ENCODE measurements at regions not wholly inside any gene's neighbourhood (a gene's known extent, or its start where the extent isn't known, plus 50 kb on each side); places are given as distances from the start of the nearest gene placed in this dataset.

DNA sequence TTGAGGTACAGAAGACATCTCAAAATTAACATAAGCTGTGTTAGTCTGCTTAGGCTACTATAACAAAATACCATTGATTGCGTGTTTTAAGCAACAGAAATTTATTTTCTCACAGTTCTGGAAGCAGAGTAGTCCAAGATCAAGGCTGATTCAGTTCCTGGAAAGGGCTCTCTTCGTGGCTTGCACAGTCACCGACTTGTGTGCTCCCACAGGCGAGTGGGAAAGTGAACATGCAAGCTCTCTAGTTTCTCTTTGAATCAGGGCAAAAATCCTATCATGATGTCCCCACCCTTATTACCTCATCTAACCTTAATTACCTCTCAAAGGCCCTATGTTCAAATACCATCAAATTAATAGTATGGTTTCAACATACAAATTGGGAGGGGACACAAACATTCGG lies 505.9 kb downstream of the ZIC1 start:
- DNase-seq (ENCODE audit: low spot score) = no peak
- TF ChIP-seq, protein P1, sequence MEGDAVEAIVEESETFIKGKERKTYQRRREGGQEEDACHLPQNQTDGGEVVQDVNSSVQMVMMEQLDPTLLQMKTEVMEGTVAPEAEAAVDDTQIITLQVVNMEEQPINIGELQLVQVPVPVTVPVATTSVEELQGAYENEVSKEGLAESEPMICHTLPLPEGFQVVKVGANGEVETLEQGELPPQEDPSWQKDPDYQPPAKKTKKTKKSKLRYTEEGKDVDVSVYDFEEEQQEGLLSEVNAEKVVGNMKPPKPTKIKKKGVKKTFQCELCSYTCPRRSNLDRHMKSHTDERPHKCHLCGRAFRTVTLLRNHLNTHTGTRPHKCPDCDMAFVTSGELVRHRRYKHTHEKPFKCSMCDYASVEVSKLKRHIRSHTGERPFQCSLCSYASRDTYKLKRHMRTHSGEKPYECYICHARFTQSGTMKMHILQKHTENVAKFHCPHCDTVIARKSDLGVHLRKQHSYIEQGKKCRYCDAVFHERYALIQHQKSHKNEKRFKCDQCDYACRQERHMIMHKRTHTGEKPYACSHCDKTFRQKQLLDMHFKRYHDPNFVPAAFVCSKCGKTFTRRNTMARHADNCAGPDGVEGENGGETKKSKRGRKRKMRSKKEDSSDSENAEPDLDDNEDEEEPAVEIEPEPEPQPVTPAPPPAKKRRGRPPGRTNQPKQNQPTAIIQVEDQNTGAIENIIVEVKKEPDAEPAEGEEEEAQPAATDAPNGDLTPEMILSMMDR (IDR thresholded peaks at IDR 0.05; ENCODE audit: extremely low read depth, insufficient read depth, missing control alignments) = no peak
- in situ Hi-C loops (cut with MboI; ENCODE audit: low pct_unique_long_range_greater_than_20kb, low sequenced_read_pairs, unreplicated experiment) = no loop called here

DNA sequence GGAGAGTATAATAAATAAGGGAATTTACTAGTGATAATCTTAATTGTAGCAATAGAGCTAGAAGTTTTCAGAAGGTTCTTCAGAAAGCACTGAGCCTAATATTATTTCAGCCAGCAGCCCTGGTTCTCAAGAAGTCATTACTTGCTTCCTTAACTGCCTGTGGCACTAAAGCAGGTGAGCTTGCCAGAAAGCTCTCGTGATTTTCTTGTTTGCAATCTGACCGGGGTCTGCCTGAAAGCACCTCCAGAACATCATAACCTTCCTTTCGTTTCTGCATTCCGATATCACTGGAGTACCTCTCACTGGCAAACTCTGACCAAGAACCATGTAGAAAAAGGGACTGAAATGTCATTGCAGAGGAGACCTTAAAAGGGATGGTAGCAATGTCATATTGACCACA lies 510.3 kb downstream of the ZIC1 start:
- DNase-seq (ENCODE audit: low spot score) = no peak
- in situ Hi-C loops (cut with MboI; ENCODE audit: low pct_unique_long_range_greater_than_20kb, low sequenced_read_pairs, unreplicated experiment) = no loop called here
- TF ChIP-seq, protein P1 (IDR thresholded peaks at IDR 0.05; ENCODE audit: extremely low read depth, insufficient read depth, missing control alignments) = no peak

DNA sequence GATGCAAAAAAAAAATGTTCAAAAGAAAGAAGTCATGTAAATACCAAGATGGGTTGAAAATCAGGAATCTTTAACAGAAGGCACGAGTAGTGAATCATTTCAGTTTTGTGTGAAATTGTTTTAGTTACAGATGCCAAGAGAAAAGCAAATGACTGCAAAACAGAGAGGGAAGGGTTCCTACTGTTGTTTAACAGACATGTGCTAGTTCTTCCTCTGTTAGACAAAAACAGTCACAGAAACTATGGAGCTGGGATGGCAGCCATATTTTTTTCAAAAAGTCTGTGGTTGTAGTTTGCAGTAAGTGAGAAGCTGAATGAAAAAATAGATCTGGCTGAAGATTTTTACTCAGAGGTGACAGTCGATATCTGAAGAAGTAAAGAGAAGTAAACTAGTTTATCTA lies 511.9 kb downstream of the ZIC1 start:
- in situ Hi-C loops (cut with MboI; ENCODE audit: low pct_unique_long_range_greater_than_20kb, low sequenced_read_pairs, unreplicated experiment) = no loop called here
- TF ChIP-seq, protein P1 (IDR thresholded peaks at IDR 0.05; ENCODE audit: extremely low read depth, insufficient read depth, missing control alignments) = no peak
- DNase-seq (ENCODE audit: low spot score) = no peak

DNA sequence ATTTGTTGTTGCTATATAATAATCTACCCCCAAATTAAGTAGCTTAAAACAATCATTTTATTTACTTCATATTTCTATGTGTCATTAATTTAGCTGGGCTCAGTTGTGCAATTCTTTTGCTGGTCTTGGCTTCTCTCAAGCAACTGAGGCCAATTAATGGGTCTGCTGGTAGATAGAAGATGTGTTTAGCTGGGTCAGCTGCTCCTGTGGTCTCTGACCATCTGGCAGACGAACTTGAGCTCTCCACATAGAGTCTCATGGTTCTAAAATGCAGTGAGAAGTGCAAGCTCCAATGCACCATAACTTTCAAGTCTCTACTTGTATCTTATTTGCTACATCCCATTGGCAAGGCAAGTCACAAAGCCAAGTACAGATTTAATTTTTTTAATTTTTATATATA lies 515.6 kb downstream of the ZIC1 start:
- TF ChIP-seq, protein P1 (IDR thresholded peaks at IDR 0.05; ENCODE audit: extremely low read depth, insufficient read depth, missing control alignments) = no peak
- in situ Hi-C loops (cut with MboI; ENCODE audit: low pct_unique_long_range_greater_than_20kb, low sequenced_read_pairs, unreplicated experiment) = no loop called here
- no peak for DNase-seq (ENCODE audit: low spot score)

DNA sequence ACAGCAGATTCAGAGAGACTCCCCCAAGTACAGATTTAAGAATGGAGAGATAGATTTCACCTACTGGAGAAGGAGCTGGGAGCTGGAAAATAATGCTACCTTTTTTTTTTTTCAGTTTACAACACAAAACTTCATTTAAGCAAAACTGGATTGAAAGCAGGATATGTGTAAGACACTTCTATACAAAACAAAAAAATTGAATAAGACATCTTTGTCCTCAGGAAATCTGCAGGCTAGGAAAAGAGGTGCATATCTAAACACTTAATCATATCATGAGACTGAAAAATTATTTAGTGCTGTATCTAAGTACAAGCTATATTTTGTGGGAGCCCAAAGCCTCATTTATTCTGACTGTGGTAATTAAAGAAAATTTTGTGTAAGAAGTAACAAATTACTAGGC lies 516.1 kb downstream of the ZIC1 start:
- DNase-seq (ENCODE audit: low spot score) = no peak
- TF ChIP-seq, protein P1 (IDR thresholded peaks at IDR 0.05; ENCODE audit: extremely low read depth, insufficient read depth, missing control alignments) = no peak
- in situ Hi-C loops (cut with MboI; ENCODE audit: low pct_unique_long_range_greater_than_20kb, low sequenced_read_pairs, unreplicated experiment) = no loop called here

DNA sequence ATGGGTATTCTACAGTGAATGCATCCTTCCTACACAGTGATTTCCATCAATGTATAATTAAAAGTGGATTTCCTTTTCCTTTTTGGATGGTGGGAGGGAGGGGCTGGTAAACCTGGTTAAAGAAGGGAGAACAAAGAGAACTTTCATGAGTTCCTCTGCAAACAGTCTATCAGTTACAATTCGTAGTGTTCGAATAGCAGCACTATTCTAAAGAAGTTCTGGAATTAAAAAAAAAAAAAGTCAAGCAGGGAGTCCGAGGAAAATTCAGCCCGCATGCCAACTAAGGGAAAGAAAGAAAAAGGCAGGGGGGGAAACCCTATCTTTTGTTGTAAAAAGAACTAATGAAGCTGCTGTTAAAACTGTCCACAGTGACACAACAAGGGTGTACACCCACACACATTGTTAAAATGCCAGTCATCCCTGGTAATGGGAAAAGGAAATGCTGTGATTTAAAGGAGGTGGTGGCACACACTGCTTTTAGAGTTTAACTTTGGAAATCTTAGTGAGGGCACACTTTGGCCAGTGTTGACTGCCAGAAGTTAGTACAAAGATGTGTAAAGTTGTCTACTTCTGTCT lies 521.2 kb downstream of the ZIC1 start:
- in situ Hi-C loops (cut with MboI; ENCODE audit: low pct_unique_long_range_greater_than_20kb, low sequenced_read_pairs, unreplicated experiment) = no loop called here
- no peak for DNase-seq (ENCODE audit: low spot score)
- TF ChIP-seq, protein P1 (IDR thresholded peaks at IDR 0.05; ENCODE audit: extremely low read depth, insufficient read depth, missing control alignments) = no peak

All from GM13977 (cell line).